CD4-positive, alpha-beta T cell treated with Interleukin-15 for 1 hour (primary cell): ENCODE measurements at regions not wholly inside any gene's neighbourhood (a gene's known extent, or its start where the extent isn't known, plus 50 kb on each side); places are given as distances from the start of the nearest gene placed in this dataset.
"Not testable (repeated sequence)": the region's sequence is repeated elsewhere in the genome, so short reads cannot be mapped to it uniquely, and the experiment has no call there.

Experiments used
- DNase-seq: peaks from one replicate; pipeline ENCODE4 v3.0.0-alpha.2; 2020

- no peak for DNase-seq
Observed at GRCh38 chr6:9795880-9796279, 619.0 kb downstream of the TFAP2A start.

GRCh38 chr6:9789201-9789600 is 625.7 kb downstream of the TFAP2A start:
- DNase-seq, result no peak

GRCh38 chr6:9784786-9785185 is 630.1 kb downstream of the TFAP2A start:
- no peak for DNase-seq

GRCh38 chr6:9783567-9783966 is 631.3 kb downstream of the TFAP2A start:
- DNase-seq, result no peak

- DNase-seq, result no peak
Observed at GRCh38 chr6:9766240-9766915, 648.5 kb downstream of the TFAP2A start.

- DNase-seq, result no peak
Observed at GRCh38 chr6:9761220-9761619, 653.7 kb downstream of the TFAP2A start.

GRCh38 chr6:9754515-9754914 is 660.4 kb downstream of the TFAP2A start:
- no peak for DNase-seq

- no peak for DNase-seq
Observed at GRCh38 chr6:9745966-9746365, 668.9 kb downstream of the TFAP2A start.

GRCh38 chr6:9745476-9745875 is 669.4 kb downstream of the TFAP2A start:
- DNase-seq, result no peak

- DNase-seq, result no peak
Observed at GRCh38 chr6:9744119-9744518, 670.8 kb downstream of the TFAP2A start.

GRCh38 chr6:9732056-9732455 is 682.8 kb downstream of the TFAP2A start:
- no peak for DNase-seq

- not testable (repeated sequence) for DNase-seq
Observed at GRCh38 chr6:9725776-9726175, 689.1 kb downstream of the TFAP2A start.

- DNase-seq, result no peak
Observed at GRCh38 chr6:9717568-9717967, 697.3 kb downstream of the TFAP2A start.

GRCh38 chr6:9711365-9711764 is 703.5 kb downstream of the TFAP2A start:
- no peak for DNase-seq

GRCh38 chr6:9710574-9710973 is 704.3 kb downstream of the TFAP2A start:
- DNase-seq, result no peak

GRCh38 chr6:9708600-9708999 is 706.3 kb downstream of the TFAP2A start:
- no peak for DNase-seq

- DNase-seq, result no peak
Observed at GRCh38 chr6:9704989-9705388, 709.9 kb downstream of the TFAP2A start.

- DNase-seq, result no peak
Observed at GRCh38 chr6:9702914-9703313, 712.0 kb downstream of the TFAP2A start.

GRCh38 chr6:9699888-9700287 is 715.0 kb downstream of the TFAP2A start:
- no peak for DNase-seq

GRCh38 chr6:9697263-9697931 is 717.5 kb downstream of the TFAP2A start:
- DNase-seq, result no peak

- DNase-seq, result no peak
Observed at GRCh38 chr6:9690388-9690787, 724.5 kb downstream of the TFAP2A start.

GRCh38 chr6:9680727-9681126 is 734.1 kb downstream of the TFAP2A start:
- DNase-seq, result not testable (repeated sequence)

GRCh38 chr6:9675122-9675521 is 739.8 kb downstream of the TFAP2A start:
- DNase-seq, result no peak

- no peak for DNase-seq
Observed at GRCh38 chr6:9659848-9660247, 755.0 kb downstream of the TFAP2A start.

- no peak for DNase-seq
Observed at GRCh38 chr6:9657994-9658393, 756.9 kb downstream of the TFAP2A start.
